ENCODE measurements at regions not wholly inside any gene's neighbourhood (a gene's known extent, or its start where the extent isn't known, plus 50 kb on each side); places are given as distances from the start of the nearest gene placed in this dataset.

DNA sequence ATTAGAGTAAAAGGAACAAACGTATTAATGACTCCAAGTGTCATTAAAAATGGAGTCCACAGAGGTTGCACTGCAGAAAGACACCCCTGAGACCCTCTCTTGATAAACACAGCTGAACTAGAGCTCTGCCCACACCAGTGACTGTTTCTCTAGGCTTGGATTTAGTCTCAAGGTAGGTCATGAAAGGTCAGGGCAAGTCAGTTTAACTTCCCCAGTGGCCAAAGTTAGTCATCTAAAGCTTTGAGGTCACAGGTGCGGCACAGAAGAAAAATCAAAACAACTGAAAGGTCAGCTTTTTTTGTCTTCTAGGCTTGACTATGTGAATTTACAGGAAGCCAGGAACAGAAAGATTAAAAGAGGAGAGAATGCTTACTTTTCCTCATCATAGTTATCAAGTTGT, 749.6 kb downstream of the RAB28 start:
- no TSS peak for BruUV-seq (replicated peaks)
- dilution Hi-C loops (cut with HindIII; ENCODE audit: low sequenced_read_pairs, unreplicated experiment), result no loop called here
- no peaks in the 10 kb centered on the region for H3K79me1 ChIP-seq (ENCODE audit: low read depth in 1 of 2, low read length in 2 of 2)
- H3K4me2 ChIP-seq (ENCODE audit: low read depth, low read length), result no peak overlapping the region
- no peaks in the 10 kb centered on the region for H4K20me1 ChIP-seq (ENCODE audit: insufficient read depth, low read length)
- H3K27ac ChIP-seq (ENCODE audit: insufficient read depth, low read length), result no peak overlapping the region
- CTCF ChIA-PET, result no interaction called here
- H2BK120ac ChIP-seq (ENCODE audit: low read depth, low read length), result no peak overlapping the region
- H3K56ac ChIP-seq (ENCODE audit: extremely low read depth, insufficient read depth, low read length), result no peak overlapping the region
- H4K5ac ChIP-seq (ENCODE audit: low read depth, low read length), result no peak overlapping the region
- ATAC-seq (ENCODE audit: low read depth) (no peak), DNase-seq (no peak)
- H3K18ac ChIP-seq (ENCODE audit: low read depth, low read length), result no peak overlapping the region
- no peaks in the 10 kb centered on the region for H3K9me1 ChIP-seq (ENCODE audit: insufficient read depth, low read length)
- H3K4me3 ChIP-seq (ENCODE audit: insufficient read depth, low read depth, low read length), result no peak overlapping the region
- intact Hi-C loops (cut with micrococcal nuclease), result no loop called here
- no peak overlapping the region for H4K8ac ChIP-seq (ENCODE audit: low read depth in 2 of 2, low read length in 2 of 2)
- POLR2A ChIA-PET (ENCODE audit: unreplicated experiment), result no interaction called here
- no peak overlapping the region for H3K23ac ChIP-seq (ENCODE audit: low read depth, low read length)
- H3K27me3 ChIP-seq (ENCODE audit: control insufficient read depth, insufficient read depth, low read length), result no peaks in the 10 kb centered on the region
- no peak overlapping the region for H3K9ac ChIP-seq (ENCODE audit: low read depth, low read length)
- no CpG with 5 or more reads among the region's 2 CpGs for WGBS, 2 experiments (ENCODE audit: extremely low coverage in 2 of 2, insufficient read length in 1 of 2)
- H4K91ac ChIP-seq (ENCODE audit: insufficient read depth, low read depth, low read length), result no peak overlapping the region
- no peak overlapping the region for H2BK5ac ChIP-seq (ENCODE audit: low read depth, low read length, poor library complexity, severe bottlenecking)
- no peak overlapping the region for H3K4ac ChIP-seq (ENCODE audit: low read depth, low read length)
- H2BK20ac ChIP-seq (ENCODE audit: low read depth, low read length), result no peak overlapping the region
- TF ChIP-seq FOS (IDR thresholded peaks at IDR 0.05; ENCODE audit: low read depth, low read length), result no peak
- no peak for TF ChIP-seq CEBPB (IDR thresholded peaks at IDR 0.05; ENCODE audit: low read depth, low read length)
- no peak for TF ChIP-seq RFX5 (IDR thresholded peaks at IDR 0.05; ENCODE audit: low read depth, low read length)
- in situ Hi-C loops (cut with MboI; ENCODE audit: low sequenced_read_pairs), result loop anchor here (5.0 kb wide), 1 partner anchor 813 kb away; no protein-coding TSS in a partner anchor
- H2AFZ ChIP-seq (replicated peaks; ENCODE audit: low read length, poor library complexity), result no peak overlapping the region
- H3K36me3 ChIP-seq (ENCODE audit: control insufficient read depth, insufficient read depth, low read length), result no peaks in the 10 kb centered on the region
- no peaks in the 10 kb centered on the region for H3K4me1 ChIP-seq (ENCODE audit: control insufficient read depth, insufficient read depth, low read length)
- H2AK9ac ChIP-seq (replicated peaks; ENCODE audit: low read depth, low read length, poor library complexity), result no peak overlapping the region
- H2AK5ac ChIP-seq (ENCODE audit: low read depth, low read length), result no peak overlapping the region
- H2BK15ac ChIP-seq (ENCODE audit: low read depth, low read length), result no peak overlapping the region
- no peak overlapping the region for H3K14ac ChIP-seq (replicated peaks; ENCODE audit: low read depth, low read length)
- no peaks in the 10 kb centered on the region for H3K9me3 ChIP-seq (ENCODE audit: control insufficient read depth, insufficient read depth, low read length)
